NB4 (cell line): ENCODE measurements at regions not wholly inside any gene's neighbourhood (a gene's known extent, or its start where the extent isn't known, plus 50 kb on each side); places are given as distances from the start of the nearest gene placed in this dataset.

Experiments used
- DNase-seq: peaks from one replicate; pipeline ENCODE4 v3.0.0; 2010; ENCODE audit warnings: low read depth
- H3K4me3 ChIP-seq: one replicate; pipeline ENCODE4 v1.5.1; 2011; ENCODE audit warnings: mild to moderate bottlenecking, low read depth, low read length, moderate library complexity
- MAX ChIP-seq: IDR thresholded peaks from 2 replicates; pipeline ENCODE4 v1.6.1; 2011; ENCODE audit warnings: low read depth, low read length
- MYC ChIP-seq: IDR thresholded peaks from 2 replicates; pipeline ENCODE4 v1.6.1; 2011; ENCODE audit warnings: low read depth, low read length
- POLR2A ChIP-seq: IDR thresholded peaks from 2 replicates; pipeline ENCODE4 v1.6.1; 2011; ENCODE audit warnings: mild to moderate bottlenecking; ENCODE audit not compliant: insufficient read length; ENCODE audit errors: extremely low read depth
- TF ChIP-seq, protein P1 (sequence below): IDR thresholded peaks from one replicate; pipeline ENCODE4 v1.5.1; 2012; ENCODE audit warnings: low read depth, low read length

DNA sequence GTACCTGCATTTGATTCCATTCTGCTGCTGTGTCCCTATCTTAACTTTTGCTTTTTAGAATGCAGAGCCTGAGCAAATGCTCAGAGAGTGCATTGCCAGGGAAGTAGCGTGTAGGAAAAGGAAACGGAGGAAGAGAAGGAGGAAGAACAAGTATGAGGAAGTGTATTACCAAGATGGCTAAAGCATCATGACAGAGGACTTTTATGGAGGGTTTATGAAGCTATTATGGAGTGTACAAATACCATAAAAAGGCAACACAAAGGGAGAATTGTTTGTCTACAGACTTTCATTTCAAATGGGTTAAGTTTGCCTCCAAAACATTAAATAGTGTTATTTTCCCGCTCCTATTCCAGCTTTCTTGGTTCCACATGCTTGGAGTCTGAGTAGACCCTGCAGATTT lies 1899.8 kb upstream of the NUDT12 start:
- DNase-seq, result no peak
- no peak overlapping the region for H3K4me3 ChIP-seq
- TF ChIP-seq POLR2A (no peak), MAX (no peak), MYC (no peak)
- TF ChIP-seq, protein P1, sequence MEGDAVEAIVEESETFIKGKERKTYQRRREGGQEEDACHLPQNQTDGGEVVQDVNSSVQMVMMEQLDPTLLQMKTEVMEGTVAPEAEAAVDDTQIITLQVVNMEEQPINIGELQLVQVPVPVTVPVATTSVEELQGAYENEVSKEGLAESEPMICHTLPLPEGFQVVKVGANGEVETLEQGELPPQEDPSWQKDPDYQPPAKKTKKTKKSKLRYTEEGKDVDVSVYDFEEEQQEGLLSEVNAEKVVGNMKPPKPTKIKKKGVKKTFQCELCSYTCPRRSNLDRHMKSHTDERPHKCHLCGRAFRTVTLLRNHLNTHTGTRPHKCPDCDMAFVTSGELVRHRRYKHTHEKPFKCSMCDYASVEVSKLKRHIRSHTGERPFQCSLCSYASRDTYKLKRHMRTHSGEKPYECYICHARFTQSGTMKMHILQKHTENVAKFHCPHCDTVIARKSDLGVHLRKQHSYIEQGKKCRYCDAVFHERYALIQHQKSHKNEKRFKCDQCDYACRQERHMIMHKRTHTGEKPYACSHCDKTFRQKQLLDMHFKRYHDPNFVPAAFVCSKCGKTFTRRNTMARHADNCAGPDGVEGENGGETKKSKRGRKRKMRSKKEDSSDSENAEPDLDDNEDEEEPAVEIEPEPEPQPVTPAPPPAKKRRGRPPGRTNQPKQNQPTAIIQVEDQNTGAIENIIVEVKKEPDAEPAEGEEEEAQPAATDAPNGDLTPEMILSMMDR, result no peak

GRCh38 chr5:105460721-105461120 lies 1898.1 kb upstream of the NUDT12 start:
- H3K4me3 ChIP-seq, result no peak overlapping the region
- TF ChIP-seq MAX (no peak), MYC (no peak), POLR2A (no peak)
- TF ChIP-seq, protein P1, result no peak
- no peak for DNase-seq

- TF ChIP-seq POLR2A (no peak), MYC (no peak), MAX (no peak)
- TF ChIP-seq, protein P1, result no peak
- H3K4me3 ChIP-seq, result no peak overlapping the region
- no peak for DNase-seq
Observed at GRCh38 chr5:105453216-105453807, 1890.7 kb upstream of the NUDT12 start.

DNA sequence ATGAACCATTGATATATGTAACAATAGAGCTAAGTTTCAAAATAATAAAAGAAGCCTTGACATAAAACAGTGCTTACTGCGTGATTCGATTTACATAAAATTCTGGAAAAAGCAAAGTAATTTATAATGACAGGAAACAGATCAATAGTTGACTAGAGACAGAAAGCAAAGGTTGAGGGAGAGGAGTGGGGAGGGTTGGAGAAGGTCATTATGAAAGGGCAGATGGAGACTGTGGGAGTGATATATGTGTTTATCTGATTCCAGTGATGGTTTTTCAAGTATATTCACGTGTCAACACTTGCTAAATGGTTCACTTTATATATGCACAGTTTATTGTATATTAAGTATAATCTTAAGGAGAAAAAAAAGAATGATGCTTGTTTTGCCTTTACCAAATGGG lies 1885.7 kb upstream of the NUDT12 start:
- TF ChIP-seq POLR2A (no peak), MAX (no peak), MYC (no peak)
- DNase-seq, result no peak
- H3K4me3 ChIP-seq, result no peak overlapping the region

DNA sequence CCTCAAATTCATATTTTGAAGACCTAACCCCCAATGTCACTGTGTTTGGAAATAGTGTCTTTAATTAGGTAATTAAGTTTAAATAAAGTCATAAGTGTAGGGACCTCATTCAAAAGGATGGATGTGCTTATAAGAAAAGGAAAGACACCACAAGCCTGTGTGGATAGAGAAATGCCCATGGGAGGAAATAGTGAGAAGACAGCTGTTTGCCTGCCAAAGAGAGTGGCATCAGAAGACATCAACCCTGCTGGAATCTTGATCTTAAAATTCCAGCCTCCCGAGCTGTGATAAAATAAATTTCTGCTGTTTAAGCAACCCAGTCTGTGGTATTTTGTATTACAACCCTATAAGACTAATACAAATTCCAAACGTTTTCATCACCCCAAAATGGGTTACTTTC lies 1867.9 kb upstream of the NUDT12 start:
- no peak overlapping the region for H3K4me3 ChIP-seq
- no peak for TF ChIP-seq POLR2A
- no peak for DNase-seq

- DNase-seq, result no peak
- H3K4me3 ChIP-seq, result no peak overlapping the region
- TF ChIP-seq MYC (no peak), POLR2A (no peak), MAX (no peak)
- TF ChIP-seq, protein P1, result no peak
Observed at GRCh38 chr5:105428451-105429380, 1866.1 kb upstream of the NUDT12 start.
